Amniotic epithelial cell (primary cell): ENCODE measurements at regions not wholly inside any gene's neighbourhood (a gene's known extent, or its start where the extent isn't known, plus 50 kb on each side); places are given as distances from the start of the nearest gene placed in this dataset.
"Not testable (repeated sequence)": the region's sequence is repeated elsewhere in the genome, so short reads cannot be mapped to it uniquely, and the experiment has no call there.

Source experiments
- DNase-seq: peaks from one replicate; pipeline ENCODE4 v3.0.0-alpha.2; 2010; ENCODE audit warnings: low read depth

GRCh38 chr14:56422221-56422620, 157.4 kb upstream of the TMEM260 start:
- DNase-seq = no peak

- peak; percentile 74 for DNase-seq
These were observed 156.8 kb upstream of the TMEM260 start for GRCh38 chr14:56422703-56423213.

GRCh38 chr14:56423544-56423943, 156.1 kb upstream of the TMEM260 start:
- DNase-seq = no peak

GRCh38 chr14:56431013-56431412, 148.6 kb upstream of the TMEM260 start:
- DNase-seq = no peak

- DNase-seq = no peak
These were observed 129.9 kb upstream of the TMEM260 start for GRCh38 chr14:56449670-56450213.

- DNase-seq = no peak
These were observed 126.7 kb upstream of the TMEM260 start for GRCh38 chr14:56452940-56453339.

- DNase-seq = not testable (repeated sequence)
These were observed 124.9 kb upstream of the TMEM260 start for GRCh38 chr14:56454680-56455079.

GRCh38 chr14:56460469-56460868, 119.1 kb upstream of the TMEM260 start:
- no peak for DNase-seq

GRCh38 chr14:56461276-56462275, 118.0 kb upstream of the TMEM260 start:
- DNase-seq = no peak

- DNase-seq = no peak
These were observed 116.2 kb upstream of the TMEM260 start for GRCh38 chr14:56463271-56463890.

- no peak for DNase-seq
These were observed 108.5 kb upstream of the TMEM260 start for GRCh38 chr14:56471056-56471455.

- peak; percentile 34 for DNase-seq
These were observed 105.1 kb upstream of the TMEM260 start for GRCh38 chr14:56474419-56475022.

GRCh38 chr14:56482310-56482911, 97.2 kb upstream of the TMEM260 start:
- DNase-seq = peak; percentile 13

GRCh38 chr14:56487090-56487667, 92.4 kb upstream of the TMEM260 start:
- DNase-seq = peak; percentile 22

GRCh38 chr14:56487761-56488160, 91.8 kb upstream of the TMEM260 start:
- peak; percentile 76 for DNase-seq

GRCh38 chr14:56488306-56488705, 91.3 kb upstream of the TMEM260 start:
- no peak for DNase-seq

- peak; percentile 28 for DNase-seq
These were observed 89.2 kb upstream of the TMEM260 start for GRCh38 chr14:56490379-56490778.

GRCh38 chr14:56491299-56492285, 88.0 kb upstream of the TMEM260 start:
- peak; percentile 47 for DNase-seq

GRCh38 chr14:56494167-56494566, 85.4 kb upstream of the TMEM260 start:
- DNase-seq = no peak

- no peak for DNase-seq
These were observed 81.5 kb upstream of the TMEM260 start for GRCh38 chr14:56498112-56498511.
